ENCODE measurements at regions not wholly inside any gene's neighbourhood (a gene's known extent, or its start where the extent isn't known, plus 50 kb on each side); places are given as distances from the start of the nearest gene placed in this dataset.
A peak's percentile ranks its signal among the peaks of the same experiment; 100 is the strongest.
"Not testable (repeated sequence)": the region's sequence is repeated elsewhere in the genome, so short reads cannot be mapped to it uniquely, and the experiment has no call there.

DNA sequence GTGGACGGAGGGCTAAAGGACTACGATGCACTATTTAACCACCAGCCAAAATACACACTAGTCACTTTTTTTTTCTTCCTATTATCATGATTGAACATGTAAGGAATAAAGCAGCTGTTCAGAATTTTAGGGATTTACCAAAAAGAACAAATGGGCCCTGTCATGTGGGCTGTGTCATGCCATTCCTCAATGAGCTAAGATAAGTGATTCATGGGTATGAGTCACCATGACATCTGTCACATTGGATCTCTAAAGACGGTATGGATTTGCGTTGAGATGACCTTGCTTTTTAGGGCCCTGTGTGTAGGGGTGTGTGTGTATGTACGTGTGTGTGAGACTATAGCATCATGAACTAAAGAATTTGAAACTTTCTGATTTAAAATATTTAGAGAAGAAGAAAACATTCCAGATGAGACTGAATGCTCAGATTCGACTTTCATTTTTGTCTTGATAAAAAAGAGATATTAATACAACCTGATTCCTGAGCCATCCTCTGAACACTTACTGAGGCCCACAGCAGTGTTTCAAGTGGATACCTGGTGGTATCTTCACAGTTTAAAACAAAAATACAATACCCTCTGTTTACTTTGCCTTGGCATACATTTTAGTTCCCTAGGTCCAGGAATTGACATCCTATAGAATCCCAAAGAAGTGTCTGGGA, 246.1 kb upstream of the DUSP10 start:
- TF ChIP-seq, protein P1, sequence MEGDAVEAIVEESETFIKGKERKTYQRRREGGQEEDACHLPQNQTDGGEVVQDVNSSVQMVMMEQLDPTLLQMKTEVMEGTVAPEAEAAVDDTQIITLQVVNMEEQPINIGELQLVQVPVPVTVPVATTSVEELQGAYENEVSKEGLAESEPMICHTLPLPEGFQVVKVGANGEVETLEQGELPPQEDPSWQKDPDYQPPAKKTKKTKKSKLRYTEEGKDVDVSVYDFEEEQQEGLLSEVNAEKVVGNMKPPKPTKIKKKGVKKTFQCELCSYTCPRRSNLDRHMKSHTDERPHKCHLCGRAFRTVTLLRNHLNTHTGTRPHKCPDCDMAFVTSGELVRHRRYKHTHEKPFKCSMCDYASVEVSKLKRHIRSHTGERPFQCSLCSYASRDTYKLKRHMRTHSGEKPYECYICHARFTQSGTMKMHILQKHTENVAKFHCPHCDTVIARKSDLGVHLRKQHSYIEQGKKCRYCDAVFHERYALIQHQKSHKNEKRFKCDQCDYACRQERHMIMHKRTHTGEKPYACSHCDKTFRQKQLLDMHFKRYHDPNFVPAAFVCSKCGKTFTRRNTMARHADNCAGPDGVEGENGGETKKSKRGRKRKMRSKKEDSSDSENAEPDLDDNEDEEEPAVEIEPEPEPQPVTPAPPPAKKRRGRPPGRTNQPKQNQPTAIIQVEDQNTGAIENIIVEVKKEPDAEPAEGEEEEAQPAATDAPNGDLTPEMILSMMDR (IDR thresholded peaks at IDR 0.05; ENCODE audit: unreplicated experiment) = no peak
- peaks cover 92% of the 10 kb centered on the region for H3K36me3 Mint-ChIP-seq (ENCODE audit: insufficient read depth, unreplicated experiment)
- H3K4me3 Mint-ChIP-seq (ENCODE audit: low read depth, unreplicated experiment) = peak overlapping the region; percentile 9
- CTCF ChIA-PET = interaction anchor here (0.6 kb wide), 1 partner anchor 245 kb away, joined by 7 read pairs; no protein-coding TSS in a partner anchor
- H3K27me3 Mint-ChIP-seq (ENCODE audit: unreplicated experiment) = no peaks in the 10 kb centered on the region
- no TSS peak for BruUV-seq (replicated peaks)
- intact Hi-C loops (cut with micrococcal nuclease; ENCODE audit: unreplicated experiment) = loop anchor here (5.0 kb wide), 1 partner anchor 246 kb away; the partner anchor contains the start of gene DUSP10
- H3K9me3 Mint-ChIP-seq (ENCODE audit: low read depth, unreplicated experiment) = no peaks in the 10 kb centered on the region
- peaks cover 62% of the 10 kb centered on the region for H3K4me1 Mint-ChIP-seq (ENCODE audit: low read depth, unreplicated experiment)
- peak overlapping the region; percentile 89 for H3K27ac Mint-ChIP-seq (ENCODE audit: unreplicated experiment)
- no peak for DNase-seq

DNA sequence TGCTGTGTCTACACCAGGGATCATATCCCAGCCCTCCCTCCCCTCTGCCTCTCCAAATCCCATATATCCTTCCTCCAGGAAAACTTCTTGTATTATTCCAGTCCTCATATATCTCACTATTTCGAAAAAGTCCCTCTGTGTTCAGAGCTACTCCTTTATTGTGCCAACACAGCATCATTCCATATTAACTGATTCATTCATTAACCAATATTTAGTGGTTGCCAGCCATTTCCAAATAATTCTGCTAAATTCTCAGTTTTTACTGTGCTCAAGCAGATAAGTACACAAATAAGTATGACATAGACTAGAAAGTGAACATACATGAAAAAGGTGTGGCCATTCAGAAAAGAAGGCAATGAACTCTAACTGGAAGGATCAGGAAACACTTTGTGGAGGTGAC, 241.6 kb upstream of the DUSP10 start:
- Mint-ChIP-seq H3K4me1 (ENCODE audit: low read depth, unreplicated experiment) (peaks cover 64% of the 10 kb centered on the region), H3K4me3 (ENCODE audit: low read depth, unreplicated experiment) (peak overlapping the region; percentile 3), H3K36me3 (ENCODE audit: insufficient read depth, unreplicated experiment) (peaks cover 90% of the 10 kb centered on the region), H3K27ac (ENCODE audit: unreplicated experiment) (peak overlapping the region; percentile 85), H3K27me3 (ENCODE audit: unreplicated experiment) (no peaks in the 10 kb centered on the region), H3K9me3 (ENCODE audit: low read depth, unreplicated experiment) (no peaks in the 10 kb centered on the region)
- no peak for DNase-seq
- no TSS peak for BruUV-seq (replicated peaks)
- CTCF ChIA-PET = no interaction called here
- TF ChIP-seq, protein P1 (IDR thresholded peaks at IDR 0.05; ENCODE audit: unreplicated experiment) = no peak
- intact Hi-C loops (cut with micrococcal nuclease; ENCODE audit: unreplicated experiment) = no loop called here

DNA sequence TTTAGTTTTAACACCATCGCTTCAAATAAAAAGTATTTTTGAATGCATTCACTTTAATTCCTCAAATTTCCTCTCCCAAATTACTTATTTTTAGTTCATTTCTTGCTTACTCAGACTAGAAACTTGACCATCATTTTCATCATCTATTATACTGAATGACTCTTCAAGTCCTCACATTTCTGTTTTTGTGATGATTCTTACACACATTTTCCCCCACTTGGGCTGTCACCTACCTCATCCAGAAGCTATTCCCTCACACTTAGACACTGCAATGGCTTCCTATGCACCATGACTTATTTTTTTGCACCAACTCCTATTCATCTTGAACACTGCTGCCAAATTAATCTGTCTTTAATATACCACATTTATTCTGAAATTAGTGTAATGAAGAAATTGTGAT, 239.6 kb upstream of the DUSP10 start:
- intact Hi-C loops (cut with micrococcal nuclease; ENCODE audit: unreplicated experiment) = no loop called here
- H3K4me1 Mint-ChIP-seq (ENCODE audit: low read depth, unreplicated experiment) = peaks cover 58% of the 10 kb centered on the region
- H3K27me3 Mint-ChIP-seq (ENCODE audit: unreplicated experiment) = no peaks in the 10 kb centered on the region
- H3K4me3 Mint-ChIP-seq (ENCODE audit: low read depth, unreplicated experiment) = no peak overlapping the region
- TSS peak; percentile 2 for BruUV-seq (replicated peaks)
- no peak for DNase-seq
- no peaks in the 10 kb centered on the region for H3K9me3 Mint-ChIP-seq (ENCODE audit: low read depth, unreplicated experiment)
- TF ChIP-seq, protein P1 (IDR thresholded peaks at IDR 0.05; ENCODE audit: unreplicated experiment) = no peak
- peaks cover 84% of the 10 kb centered on the region for H3K36me3 Mint-ChIP-seq (ENCODE audit: insufficient read depth, unreplicated experiment)
- H3K27ac Mint-ChIP-seq (ENCODE audit: unreplicated experiment) = peak overlapping the region; percentile 43
- CTCF ChIA-PET = no interaction called here

DNA sequence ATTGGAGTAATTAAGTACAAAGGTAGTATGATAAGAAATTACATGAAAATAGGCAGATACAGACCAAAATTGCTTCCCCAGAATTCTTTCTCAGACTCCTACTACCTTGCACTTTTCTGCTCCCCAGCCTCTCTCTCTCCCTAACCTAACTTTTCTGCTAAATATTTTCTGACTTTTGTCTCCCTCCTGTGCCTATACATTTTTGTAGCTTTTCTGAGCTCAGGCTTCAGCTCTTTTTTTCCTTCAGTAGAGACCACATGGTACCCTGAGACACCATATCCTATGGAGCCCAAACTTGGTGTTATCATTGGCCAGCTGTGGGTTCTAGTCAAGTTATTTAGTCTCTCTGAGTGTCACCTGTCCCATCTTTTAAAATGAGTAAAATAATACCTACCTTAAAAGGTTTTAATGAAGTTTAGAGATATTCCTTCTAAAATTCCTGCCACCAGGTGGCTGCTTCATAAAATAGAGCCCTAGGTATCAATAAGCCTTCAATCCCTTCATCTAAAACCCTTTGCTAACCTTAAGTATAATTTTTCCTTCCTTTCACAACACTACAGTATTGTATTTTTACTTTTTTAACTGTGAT, 237.6 kb upstream of the DUSP10 start:
- Mint-ChIP-seq H3K9me3 (ENCODE audit: low read depth, unreplicated experiment) (no peaks in the 10 kb centered on the region), H3K4me3 (ENCODE audit: low read depth, unreplicated experiment) (peak overlapping the region; percentile 45), H3K27me3 (ENCODE audit: unreplicated experiment) (no peaks in the 10 kb centered on the region), H3K36me3 (ENCODE audit: insufficient read depth, unreplicated experiment) (peaks cover 90% of the 10 kb centered on the region), H3K4me1 (ENCODE audit: low read depth, unreplicated experiment) (peaks cover 74% of the 10 kb centered on the region), H3K27ac (ENCODE audit: unreplicated experiment) (peak overlapping the region; percentile 11)
- intact Hi-C loops (cut with micrococcal nuclease; ENCODE audit: unreplicated experiment) = no loop called here
- TF ChIP-seq, protein P1 (IDR thresholded peaks at IDR 0.05; ENCODE audit: unreplicated experiment) = peak; percentile 44
- DNase-seq = no peak
- no TSS peak for BruUV-seq (replicated peaks)
- CTCF ChIA-PET = interaction anchor here (0.6 to 1.2 kb wide), 6 partner anchors 10 to 502 kb away, joined by 3 to 5 read pairs (median 4); partner anchors contain the start of gene DUSP10

DNA sequence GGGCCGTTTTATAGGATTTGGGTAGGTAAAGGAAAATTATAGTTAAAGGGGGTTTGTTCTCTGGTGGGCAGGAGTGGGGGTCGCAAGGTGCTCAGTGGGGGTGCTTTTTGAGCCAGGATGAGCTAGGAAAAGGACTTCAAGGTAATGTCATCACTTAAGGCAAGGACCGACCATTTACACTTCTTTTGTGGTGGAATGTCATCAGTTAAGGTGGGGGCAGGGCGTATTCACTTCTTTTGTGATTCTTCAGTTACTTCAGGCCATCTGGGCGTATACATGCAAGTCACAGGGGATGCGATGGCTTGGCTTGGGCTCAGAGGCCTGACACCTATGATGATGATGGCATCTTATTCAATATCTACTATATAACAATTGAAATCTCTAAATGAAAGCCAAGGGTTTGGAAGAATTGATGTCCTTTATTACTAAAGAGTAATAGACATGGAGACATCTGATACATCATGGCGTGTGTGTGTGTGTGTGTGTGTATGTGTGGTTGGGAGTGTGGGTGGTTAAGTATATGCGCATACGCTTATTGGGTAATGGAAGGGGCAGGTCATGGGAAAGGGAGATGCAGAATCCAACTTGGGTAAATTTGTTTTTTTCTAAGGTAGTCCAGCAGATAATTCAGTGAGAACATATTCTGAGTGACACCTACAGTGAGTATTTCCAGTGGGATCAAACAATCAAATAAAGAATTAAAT, 236.9 kb upstream of the DUSP10 start:
- Mint-ChIP-seq H3K4me3 (ENCODE audit: low read depth, unreplicated experiment) (peak overlapping the region; percentile 45), H3K36me3 (ENCODE audit: insufficient read depth, unreplicated experiment) (peaks cover 90% of the 10 kb centered on the region), H3K4me1 (ENCODE audit: low read depth, unreplicated experiment) (peaks cover 79% of the 10 kb centered on the region), H3K27ac (ENCODE audit: unreplicated experiment) (peak overlapping the region; percentile 11)
- H3K9me3 Mint-ChIP-seq (ENCODE audit: low read depth, unreplicated experiment); intact Hi-C loops (cut with micrococcal nuclease; ENCODE audit: unreplicated experiment); H3K27me3 Mint-ChIP-seq (ENCODE audit: unreplicated experiment); DNase-seq; BruUV-seq (replicated peaks): not testable (repeated sequence)
- CTCF ChIA-PET = interaction anchor here (0.6 to 1.2 kb wide), 6 partner anchors 11 to 501 kb away, joined by 3 to 5 read pairs (median 4); partner anchors contain the start of gene DUSP10

DNA sequence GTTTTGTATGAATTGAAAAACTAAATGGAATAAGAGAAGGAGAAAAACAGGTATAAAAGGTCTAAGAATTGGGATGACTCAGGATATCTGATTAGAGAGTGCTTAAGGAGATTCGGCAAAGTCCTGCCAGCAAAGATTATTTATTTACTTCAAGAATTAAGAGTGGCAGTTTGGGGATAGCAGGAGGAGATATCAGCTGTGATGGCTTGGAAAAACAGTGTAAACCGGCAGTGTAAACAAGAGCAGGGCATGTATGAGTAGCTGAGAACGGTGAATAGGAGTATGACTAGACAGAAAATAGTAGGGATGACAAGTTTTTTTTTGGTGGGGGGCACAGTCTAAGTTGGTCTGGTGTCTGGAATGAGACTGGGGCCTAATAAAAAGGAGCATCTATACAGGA, 231.9 kb upstream of the DUSP10 start:
- CTCF ChIA-PET; H3K27me3 Mint-ChIP-seq (ENCODE audit: unreplicated experiment); DNase-seq; intact Hi-C loops (cut with micrococcal nuclease; ENCODE audit: unreplicated experiment); H3K27ac Mint-ChIP-seq (ENCODE audit: unreplicated experiment); BruUV-seq (replicated peaks); H3K4me3 Mint-ChIP-seq (ENCODE audit: low read depth, unreplicated experiment); H3K9me3 Mint-ChIP-seq (ENCODE audit: low read depth, unreplicated experiment): not testable (repeated sequence)
- Mint-ChIP-seq H3K4me1 (ENCODE audit: low read depth, unreplicated experiment) (peaks cover 56% of the 10 kb centered on the region), H3K36me3 (ENCODE audit: insufficient read depth, unreplicated experiment) (peaks cover 45% of the 10 kb centered on the region)

Measured in Calu3 (cell line).